NK-92 treated with Interleukin-12 subunit alpha and Interleukin-12 subunit beta, amount 100 ng/mL, for 24 hours (cell line): ENCODE measurements at regions not wholly inside any gene's neighbourhood (a gene's known extent, or its start where the extent isn't known, plus 50 kb on each side); places are given as distances from the start of the nearest gene placed in this dataset.
"Not testable (repeated sequence)": the region's sequence is repeated elsewhere in the genome, so short reads cannot be mapped to it uniquely, and the experiment has no call there.

Source experiments
- DNase-seq: peaks from one replicate; lab custom pipeline; 2025; lab: John Stamatoyannopoulos, UW

DNA sequence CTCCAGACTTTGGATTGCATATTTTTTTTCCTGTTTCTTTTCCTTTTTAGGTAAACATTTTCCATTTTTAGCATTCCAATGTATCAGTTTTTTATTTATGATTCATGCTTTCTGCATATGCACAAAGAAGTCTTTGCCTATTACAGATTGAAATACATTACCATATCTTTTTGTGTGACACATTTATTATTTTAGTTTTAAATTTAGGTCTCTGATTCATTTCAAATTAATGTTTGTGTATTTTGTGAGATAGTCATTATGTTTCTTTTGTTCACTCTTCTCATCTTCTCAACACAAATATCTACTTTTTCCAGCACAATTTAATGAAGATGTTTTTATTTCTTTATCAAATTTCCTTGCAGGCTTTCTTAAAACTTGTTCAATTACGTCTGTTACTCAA lies 838.0 kb upstream of the CDH18 start:
- not testable (repeated sequence) for DNase-seq

DNA sequence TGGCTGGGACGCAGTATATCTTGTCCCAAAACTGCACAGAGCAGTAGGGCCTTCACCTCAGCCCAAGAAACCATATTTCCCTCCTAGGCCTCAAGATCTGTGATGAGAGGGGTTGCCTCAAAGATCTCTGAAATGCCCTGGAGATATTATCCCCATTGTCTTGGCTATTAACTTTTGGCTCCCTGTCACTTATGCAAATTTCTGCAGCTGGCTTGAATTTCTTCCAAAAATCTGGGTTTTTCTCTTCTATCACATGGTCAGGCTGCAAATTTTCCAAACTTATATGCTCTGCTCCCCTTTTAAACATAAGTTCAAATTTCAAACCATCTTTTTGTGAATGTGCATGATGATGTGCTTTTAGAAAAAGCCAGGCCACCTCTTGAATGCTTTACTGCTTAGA lies 809.2 kb upstream of the CDH18 start:
- DNase-seq, result not testable (repeated sequence)

GRCh38 chr5:20784755-20785154 lies 796.8 kb upstream of the CDH18 start:
- DNase-seq, result not testable (repeated sequence)

DNA sequence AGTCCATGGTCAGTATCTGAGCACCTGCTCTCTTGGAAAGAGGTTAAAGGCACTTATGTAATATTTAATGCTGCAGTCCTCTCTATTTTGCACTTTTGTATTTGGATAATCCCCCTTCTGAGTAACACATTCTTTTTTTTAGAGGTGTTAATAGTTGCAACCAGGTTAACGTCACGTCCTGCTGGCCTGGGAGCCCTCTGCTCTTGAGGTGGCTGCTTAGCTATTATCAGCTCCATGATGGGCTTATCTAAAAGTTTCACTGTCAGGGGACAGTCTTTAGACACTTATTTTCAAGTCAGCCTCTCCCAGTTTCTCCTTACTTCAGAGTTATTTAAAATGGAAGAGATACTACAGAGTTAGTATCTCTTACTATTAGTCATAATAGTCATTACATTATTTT lies 795.5 kb upstream of the CDH18 start:
- DNase-seq, result not testable (repeated sequence)

DNA sequence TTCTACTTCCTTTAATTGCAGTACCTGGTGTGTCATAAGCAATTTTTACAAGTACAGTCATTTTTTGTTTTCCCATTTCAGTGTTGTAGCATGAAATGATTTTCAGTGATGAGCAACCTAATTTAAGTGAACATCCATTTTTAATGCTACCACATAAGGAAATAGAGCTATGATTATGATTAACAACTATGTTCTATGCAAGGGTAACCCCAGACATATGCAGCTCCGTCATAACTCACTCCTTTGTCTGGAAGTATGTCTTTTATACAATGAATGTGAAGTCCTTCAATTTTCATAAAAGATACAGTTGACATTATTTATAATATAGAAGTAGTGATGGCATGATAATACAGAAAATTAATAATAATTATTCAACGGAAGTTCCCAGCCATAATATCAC lies 783.3 kb upstream of the CDH18 start:
- not testable (repeated sequence) for DNase-seq

DNA sequence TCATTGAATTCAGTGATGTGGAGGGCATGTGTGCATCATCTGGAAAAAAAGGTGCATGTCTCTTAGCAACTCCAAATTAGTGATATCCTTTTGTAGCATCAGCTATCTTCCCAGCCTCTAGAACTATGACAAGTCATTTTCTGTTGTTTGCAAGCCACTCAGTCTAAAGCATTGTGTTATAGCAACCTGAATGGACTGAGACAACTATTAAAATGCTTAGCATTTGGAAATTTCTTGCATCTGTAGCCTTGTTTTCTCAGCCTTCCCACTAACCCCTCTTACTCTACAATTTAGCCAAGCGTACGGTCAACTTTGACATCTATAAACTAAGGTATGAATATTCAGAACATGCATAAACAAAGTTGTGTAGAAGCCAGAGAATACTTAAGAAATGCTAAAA lies 777.1 kb upstream of the CDH18 start:
- not testable (repeated sequence) for DNase-seq

DNA sequence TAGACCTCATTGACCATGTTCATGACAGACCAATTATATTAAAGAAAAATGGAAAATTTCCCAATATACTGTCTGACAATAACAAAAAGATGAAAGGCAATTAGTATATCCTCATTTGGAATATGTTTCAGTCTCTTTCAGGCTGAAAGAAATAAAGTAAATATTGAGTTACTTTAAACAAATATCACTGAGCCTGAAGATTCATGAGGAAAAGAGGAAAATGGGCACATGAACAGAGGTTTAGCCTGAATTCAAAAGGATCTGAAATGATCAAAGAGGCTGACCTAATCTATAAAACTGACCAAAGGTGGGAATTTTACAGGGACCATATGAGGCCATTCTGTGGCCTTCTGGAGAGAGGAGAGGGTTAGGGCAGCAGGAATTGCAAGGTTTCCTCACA lies 771.5 kb upstream of the CDH18 start:
- DNase-seq, result not testable (repeated sequence)

DNA sequence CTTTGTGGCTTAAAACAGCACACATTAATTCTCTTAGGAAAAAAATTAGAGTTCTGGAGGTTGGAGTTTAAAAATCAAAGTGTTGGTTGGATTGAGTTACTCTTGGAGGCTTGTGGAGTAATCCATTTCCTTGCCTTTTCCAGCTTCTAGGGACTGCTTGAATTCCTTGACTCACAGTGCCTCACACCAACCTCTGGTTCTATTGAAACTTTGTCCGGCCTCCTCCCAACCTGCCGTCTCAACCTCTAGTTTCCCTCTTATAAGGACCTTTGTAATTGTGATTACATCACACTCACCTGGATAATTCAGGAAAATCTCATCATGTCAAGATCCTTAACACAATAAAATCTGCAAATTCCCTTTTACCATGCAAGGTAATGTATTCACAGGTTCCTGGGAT lies 764.2 kb upstream of the CDH18 start:
- not testable (repeated sequence) for DNase-seq

GRCh38 chr5:20735715-20736114 lies 747.7 kb upstream of the CDH18 start:
- not testable (repeated sequence) for DNase-seq

GRCh38 chr5:20732223-20732622 lies 744.2 kb upstream of the CDH18 start:
- DNase-seq, result not testable (repeated sequence)

GRCh38 chr5:20721286-20721685 lies 733.3 kb upstream of the CDH18 start:
- DNase-seq, result not testable (repeated sequence)

DNA sequence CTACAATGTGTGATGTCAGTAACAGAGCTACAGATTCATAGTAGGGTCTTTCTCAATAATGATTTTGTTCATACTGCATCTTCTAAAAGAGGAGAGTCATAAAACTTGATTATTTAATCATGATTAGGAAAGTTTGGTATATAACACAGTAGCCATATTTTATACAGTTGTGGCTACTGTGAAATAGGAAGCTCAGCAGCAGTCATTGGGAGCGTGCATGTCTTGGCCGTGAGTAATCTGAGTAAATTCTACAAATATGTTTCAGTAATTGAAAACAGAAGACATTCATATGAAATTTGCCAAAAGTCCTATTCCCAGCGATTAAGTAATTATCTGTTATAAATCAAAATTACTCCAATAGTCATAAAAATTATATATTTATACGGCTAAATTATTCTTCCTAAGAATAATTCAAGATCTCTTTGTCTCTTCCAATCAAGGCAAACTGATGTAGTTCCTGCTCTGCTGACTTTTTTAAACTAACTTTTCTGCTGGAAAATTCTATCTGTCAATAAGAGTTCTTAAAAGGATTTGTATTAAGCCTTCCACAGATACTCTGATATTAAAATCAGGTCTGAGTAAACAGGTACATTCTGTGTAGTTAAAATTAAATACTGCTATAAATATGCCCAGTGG lies 723.6 kb upstream of the CDH18 start:
- not testable (repeated sequence) for DNase-seq

- DNase-seq, result not testable (repeated sequence)
Measured at GRCh38 chr5:20707634-20708033, 719.6 kb upstream of the CDH18 start.

GRCh38 chr5:20694121-20694520 lies 706.1 kb upstream of the CDH18 start:
- no peak for DNase-seq

- DNase-seq, result no peak
Measured at GRCh38 chr5:20692913-20693312, 704.9 kb upstream of the CDH18 start.

DNA sequence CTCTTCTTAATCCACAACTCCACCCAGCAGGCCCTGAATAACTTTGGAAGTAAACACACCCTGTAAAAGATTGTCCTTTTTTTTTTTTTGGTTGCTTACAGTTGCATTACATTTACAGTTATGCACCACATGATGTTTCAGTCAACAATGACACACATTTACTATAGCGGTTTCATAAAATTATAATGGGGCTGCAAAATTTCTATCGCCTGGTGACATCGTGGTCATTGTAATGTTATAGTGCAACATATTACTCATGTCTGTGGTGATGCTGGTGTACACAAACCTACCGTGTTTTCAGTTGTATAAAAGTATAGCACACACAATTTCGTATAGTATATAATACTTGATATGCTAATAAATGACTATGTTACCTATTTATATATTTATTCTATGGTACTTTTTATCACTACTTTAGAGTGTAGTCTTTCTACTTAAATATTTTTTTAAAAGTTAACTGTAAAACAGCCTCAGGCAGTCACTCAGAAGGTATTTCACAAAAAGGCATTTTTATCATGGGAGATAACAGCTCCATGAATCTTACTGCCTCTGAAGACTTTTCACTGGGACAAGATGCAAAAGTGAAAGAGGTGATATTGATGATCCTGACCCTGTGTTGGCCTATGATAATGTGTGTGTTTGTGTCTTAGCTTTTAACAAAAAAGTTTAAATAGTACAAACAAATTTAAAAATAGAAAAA lies 695.4 kb upstream of the CDH18 start:
- no peak for DNase-seq

- DNase-seq, result no peak
Measured at GRCh38 chr5:20680718-20681302, 692.8 kb upstream of the CDH18 start.

DNA sequence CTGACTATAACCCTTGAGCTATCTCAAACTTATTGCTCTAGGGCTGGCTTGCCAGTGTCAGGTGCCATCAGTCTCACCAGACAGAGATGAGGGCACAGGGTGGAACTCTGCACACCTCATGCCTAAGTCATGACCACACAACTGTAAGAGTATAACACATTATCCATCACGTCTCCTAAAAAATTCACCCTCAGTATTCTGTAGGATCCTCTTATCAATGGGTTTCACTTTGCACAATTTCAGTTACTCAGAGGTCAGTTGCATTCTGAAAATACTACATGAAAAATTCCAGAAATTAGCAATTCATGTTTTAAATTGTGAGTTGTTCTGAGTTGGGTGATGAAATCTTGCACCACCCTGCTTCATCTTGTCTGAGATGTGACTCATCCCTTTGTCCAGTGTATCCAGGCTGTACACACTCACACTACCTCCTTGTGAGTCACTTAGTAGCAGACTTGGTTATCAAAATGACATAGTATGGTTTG lies 690.9 kb upstream of the CDH18 start:
- no peak for DNase-seq

DNA sequence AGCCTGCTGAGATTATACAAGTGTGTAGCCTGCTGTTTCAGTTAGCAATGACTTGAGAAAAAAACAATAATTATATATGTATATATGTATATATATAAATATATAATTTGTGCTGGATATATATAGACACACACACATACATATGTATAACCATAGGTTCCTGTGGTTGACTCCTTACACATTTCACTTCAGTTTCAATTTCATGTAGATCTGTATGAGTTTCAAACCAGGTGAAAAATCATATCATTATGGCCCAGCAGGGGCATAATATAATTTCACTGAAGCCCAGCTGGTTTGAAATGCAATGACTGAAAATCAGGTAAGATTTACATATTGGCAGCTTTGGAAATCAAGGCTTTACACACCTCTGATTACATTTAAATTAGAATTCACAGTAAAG lies 690.4 kb upstream of the CDH18 start:
- no peak for DNase-seq

- no peak for DNase-seq
Measured at GRCh38 chr5:20660588-20660987, 672.6 kb upstream of the CDH18 start.

- DNase-seq, result no peak
Measured at GRCh38 chr5:20656262-20656661, 668.3 kb upstream of the CDH18 start.

DNA sequence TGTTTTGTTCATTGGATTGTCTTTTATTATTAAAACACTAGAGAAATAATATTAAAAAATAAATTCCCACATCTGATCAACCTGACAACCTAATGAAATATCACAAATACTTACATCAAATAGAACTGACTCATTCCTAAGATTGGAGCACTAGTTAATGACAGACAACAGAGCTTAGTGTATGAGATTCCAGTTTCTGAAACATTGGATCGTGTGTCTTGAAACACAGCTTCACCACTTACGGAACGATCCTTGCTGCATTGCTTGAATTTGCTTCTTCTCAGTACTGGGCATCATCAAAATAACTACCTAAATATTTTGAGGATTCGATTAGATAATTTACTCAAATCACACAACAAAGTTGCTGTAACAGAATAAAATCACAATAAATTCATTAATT lies 667.2 kb upstream of the CDH18 start:
- no peak for DNase-seq

DNA sequence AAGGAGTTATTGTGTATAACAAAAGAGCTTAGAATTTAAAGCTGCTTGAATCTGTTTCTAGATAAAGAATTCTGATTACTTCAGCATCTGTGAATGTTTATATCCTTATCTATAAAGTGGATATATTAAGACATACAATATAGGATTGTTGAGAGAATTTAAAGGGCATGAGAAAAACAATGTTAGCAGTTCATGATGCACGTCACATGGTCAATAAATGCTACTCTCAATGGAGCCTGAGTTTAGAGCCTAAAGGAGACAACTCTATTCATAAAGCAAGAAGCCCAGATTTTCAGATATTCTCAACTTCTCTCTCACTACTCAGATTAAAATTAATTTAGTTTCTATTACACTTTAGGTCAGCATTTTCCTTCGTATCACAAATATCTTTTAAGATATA lies 666.7 kb upstream of the CDH18 start:
- DNase-seq, result no peak
